ENCODE measurements at regions not wholly inside any gene's neighbourhood (a gene's known extent, or its start where the extent isn't known, plus 50 kb on each side); places are given as distances from the start of the nearest gene placed in this dataset.
"Not testable (repeated sequence)": the region's sequence is repeated elsewhere in the genome, so short reads cannot be mapped to it uniquely, and the experiment has no call there.

GRCh38 chrX:83077606-83078005 is 430.5 kb upstream of the POU3F4 start:
- ChIA-PET CTCF (no interaction called here), POLR2A (no interaction called here)
- ATAC-seq (no peak), DNase-seq (no peak)
- Mint-ChIP-seq H3K4me1 (no peaks in the 10 kb centered on the region), H3K9me3 (ENCODE audit: low read depth) (peaks cover 2% of the 10 kb centered on the region), H3K36me3 (ENCODE audit: low read depth) (no peaks in the 10 kb centered on the region), H3K27me3 (no peaks in the 10 kb centered on the region), H3K27ac (no peak overlapping the region), H3K4me3 (no peak overlapping the region)
- intact Hi-C loops (cut with DNase I, micrococcal nuclease): no loop called here

GRCh38 chrX:83101961-83102360 is 406.1 kb upstream of the POU3F4 start:
- ATAC-seq: no peak
- no peaks in the 10 kb centered on the region for H3K4me1 Mint-ChIP-seq
- H3K4me3 Mint-ChIP-seq: no peak overlapping the region
- intact Hi-C loops (cut with DNase I, micrococcal nuclease): no loop called here
- DNase-seq: no peak
- no peaks in the 10 kb centered on the region for H3K9me3 Mint-ChIP-seq (ENCODE audit: low read depth)
- H3K27me3 Mint-ChIP-seq: no peaks in the 10 kb centered on the region
- H3K36me3 Mint-ChIP-seq (ENCODE audit: low read depth): no peaks in the 10 kb centered on the region
- CTCF ChIA-PET: no interaction called here
- POLR2A ChIA-PET: no interaction called here
- no peak overlapping the region for H3K27ac Mint-ChIP-seq

GRCh38 chrX:83108278-83108677 is 399.8 kb upstream of the POU3F4 start:
- no peak for DNase-seq

GRCh38 chrX:83145876-83146275 is 362.2 kb upstream of the POU3F4 start:
- ATAC-seq (no peak), DNase-seq (no peak)
- no peak overlapping the region for H3K27ac Mint-ChIP-seq
- intact Hi-C loops (cut with DNase I, micrococcal nuclease): no loop called here
- no peaks in the 10 kb centered on the region for H3K27me3 Mint-ChIP-seq
- no peak overlapping the region for H3K4me3 Mint-ChIP-seq
- CTCF ChIA-PET: interaction anchor here (0.8 kb wide), 1 partner anchor 979 kb away, joined by 3 read pairs; no protein-coding TSS in a partner anchor
- no peaks in the 10 kb centered on the region for H3K36me3 Mint-ChIP-seq (ENCODE audit: low read depth)
- H3K4me1 Mint-ChIP-seq: no peaks in the 10 kb centered on the region
- H3K9me3 Mint-ChIP-seq (ENCODE audit: low read depth): no peaks in the 10 kb centered on the region
- POLR2A ChIA-PET: no interaction called here

More at GRCh38 chrX:83108278-83108677, 399.8 kb upstream of the POU3F4 start:
- H3K4me1 Mint-ChIP-seq: no peaks in the 10 kb centered on the region
- H3K36me3 Mint-ChIP-seq (ENCODE audit: low read depth): no peaks in the 10 kb centered on the region
- intact Hi-C loops (cut with DNase I, micrococcal nuclease): no loop called here
- ATAC-seq: no peak
- POLR2A ChIA-PET: no interaction called here
- no peaks in the 10 kb centered on the region for H3K9me3 Mint-ChIP-seq (ENCODE audit: low read depth)
- no peak overlapping the region for H3K27ac Mint-ChIP-seq
- H3K4me3 Mint-ChIP-seq: no peak overlapping the region
- H3K27me3 Mint-ChIP-seq: no peaks in the 10 kb centered on the region
- CTCF ChIA-PET: no interaction called here

GRCh38 chrX:83160096-83160495 is 348.0 kb upstream of the POU3F4 start:
- Mint-ChIP-seq H3K4me1 (no peaks in the 10 kb centered on the region), H3K27ac (no peak overlapping the region), H3K4me3 (no peak overlapping the region), H3K27me3 (no peaks in the 10 kb centered on the region), H3K36me3 (ENCODE audit: low read depth) (no peaks in the 10 kb centered on the region), H3K9me3 (ENCODE audit: low read depth) (no peaks in the 10 kb centered on the region)
- intact Hi-C loops (cut with DNase I, micrococcal nuclease): no loop called here
- CTCF ChIA-PET: no interaction called here
- DNase-seq (no peak), ATAC-seq (no peak)
- POLR2A ChIA-PET: no interaction called here

GRCh38 chrX:83164063-83164462 is 344.0 kb upstream of the POU3F4 start:
- H3K36me3 Mint-ChIP-seq (ENCODE audit: low read depth); H3K27ac Mint-ChIP-seq; H3K4me1 Mint-ChIP-seq; H3K4me3 Mint-ChIP-seq; POLR2A ChIA-PET; CTCF ChIA-PET; DNase-seq; H3K9me3 Mint-ChIP-seq (ENCODE audit: low read depth); ATAC-seq; intact Hi-C loops (cut with DNase I, micrococcal nuclease); H3K27me3 Mint-ChIP-seq: not testable (repeated sequence)

- ChIA-PET CTCF (no interaction called here), POLR2A (no interaction called here)
- intact Hi-C loops (cut with DNase I, micrococcal nuclease): no loop called here
- no peaks in the 10 kb centered on the region for H3K4me1 Mint-ChIP-seq
- H3K27ac Mint-ChIP-seq: no peak overlapping the region
- DNase-seq (no peak), ATAC-seq (no peak)
- H3K27me3 Mint-ChIP-seq: no peaks in the 10 kb centered on the region
- no peak overlapping the region for H3K4me3 Mint-ChIP-seq
- no peaks in the 10 kb centered on the region for H3K9me3 Mint-ChIP-seq (ENCODE audit: low read depth)
- H3K36me3 Mint-ChIP-seq (ENCODE audit: low read depth): no peaks in the 10 kb centered on the region
Observed at GRCh38 chrX:83169683-83170082, 338.4 kb upstream of the POU3F4 start.

- no peak overlapping the region for H3K27ac Mint-ChIP-seq
- intact Hi-C loops (cut with DNase I, micrococcal nuclease): no loop called here
- peaks cover 2% of the 10 kb centered on the region for H3K9me3 Mint-ChIP-seq (ENCODE audit: low read depth)
- no peaks in the 10 kb centered on the region for H3K36me3 Mint-ChIP-seq (ENCODE audit: low read depth)
- H3K4me1 Mint-ChIP-seq: no peaks in the 10 kb centered on the region
- ATAC-seq (no peak), DNase-seq (no peak)
- no peaks in the 10 kb centered on the region for H3K27me3 Mint-ChIP-seq
- H3K4me3 Mint-ChIP-seq: no peak overlapping the region
- POLR2A ChIA-PET: no interaction called here
- CTCF ChIA-PET: no interaction called here
Observed at GRCh38 chrX:83185010-83185409, 323.1 kb upstream of the POU3F4 start.

- CTCF ChIA-PET: no interaction called here
- Mint-ChIP-seq H3K27me3 (no peaks in the 10 kb centered on the region), H3K4me1 (no peaks in the 10 kb centered on the region), H3K4me3 (no peak overlapping the region), H3K27ac (no peak overlapping the region), H3K9me3 (ENCODE audit: low read depth) (peaks cover 5% of the 10 kb centered on the region), H3K36me3 (ENCODE audit: low read depth) (no peaks in the 10 kb centered on the region)
- no peak for DNase-seq
- intact Hi-C loops (cut with DNase I, micrococcal nuclease): no loop called here
- POLR2A ChIA-PET: no interaction called here
- no peak for ATAC-seq
Observed at GRCh38 chrX:83185887-83186286, 322.2 kb upstream of the POU3F4 start.

- H3K4me3 Mint-ChIP-seq: no peak overlapping the region
- intact Hi-C loops (cut with DNase I, micrococcal nuclease): no loop called here
- no peaks in the 10 kb centered on the region for H3K4me1 Mint-ChIP-seq
- DNase-seq: no peak
- H3K36me3 Mint-ChIP-seq (ENCODE audit: low read depth): no peaks in the 10 kb centered on the region
- H3K27me3 Mint-ChIP-seq: no peaks in the 10 kb centered on the region
- ATAC-seq: no peak
- POLR2A ChIA-PET: no interaction called here
- H3K9me3 Mint-ChIP-seq (ENCODE audit: low read depth): peaks cover 5% of the 10 kb centered on the region
- CTCF ChIA-PET: no interaction called here
- H3K27ac Mint-ChIP-seq: no peak overlapping the region
Observed at GRCh38 chrX:83186632-83187031, 321.5 kb upstream of the POU3F4 start.

Measured in activated CD4-positive, alpha-beta T cell treated with anti-CD3 and anti-CD28 coated beads for 36 hours (primary cell).